ENCODE measurements at regions not wholly inside any gene's neighbourhood (a gene's known extent, or its start where the extent isn't known, plus 50 kb on each side); places are given as distances from the start of the nearest gene placed in this dataset.

DNA sequence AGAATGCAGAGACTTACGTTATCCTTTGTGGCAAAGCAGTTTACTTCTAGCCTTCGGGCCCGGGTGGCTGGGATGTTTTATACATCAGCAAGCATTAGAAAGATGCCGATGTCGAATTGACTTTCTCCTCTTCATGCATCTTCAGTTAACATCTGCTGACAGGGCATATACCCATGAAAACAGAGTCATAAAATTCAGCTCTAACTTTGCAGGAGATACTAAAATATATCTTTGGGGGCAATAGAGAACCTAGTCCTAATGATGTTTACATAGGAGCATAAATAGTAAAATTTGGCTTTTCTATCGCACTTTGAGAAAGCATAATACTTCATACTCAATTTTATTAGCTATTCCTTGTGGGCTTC lies 247.9 kb downstream of the PRELID2 start:
- intact Hi-C loops (cut with DNase I): no loop called here
- no peak for DNase-seq (ENCODE audit: low spot score)

DNA sequence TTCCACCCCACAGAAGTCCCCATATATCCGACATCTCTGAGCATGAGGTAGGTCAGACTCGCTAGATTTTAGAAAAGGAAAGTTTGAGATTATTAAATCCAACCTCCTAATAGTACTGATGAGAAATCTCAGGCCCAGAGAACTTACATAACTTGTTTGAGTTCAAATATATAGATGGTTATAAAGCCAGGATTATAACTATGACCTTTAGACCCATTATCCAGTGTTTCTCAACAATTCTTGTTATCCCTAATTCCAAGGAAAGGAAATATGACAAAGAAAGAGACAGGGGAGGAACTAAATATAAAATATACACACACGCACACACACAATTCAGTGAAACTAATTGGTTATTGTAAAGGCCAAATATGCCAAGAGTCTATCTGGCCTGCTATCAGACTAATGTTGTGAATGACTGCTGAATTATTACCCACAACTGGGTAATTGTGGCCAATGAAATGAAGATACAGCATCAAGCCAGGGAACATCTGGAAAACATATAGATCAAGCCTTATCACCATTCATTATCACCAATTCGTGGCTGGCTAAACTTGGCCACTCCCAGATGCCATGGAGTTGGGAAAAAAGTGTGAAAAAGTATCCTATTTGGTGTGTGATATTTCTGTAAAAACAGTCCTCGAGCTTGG lies 248.4 kb downstream of the PRELID2 start:
- DNase-seq (ENCODE audit: low spot score): no peak
- intact Hi-C loops (cut with DNase I): no loop called here

DNA sequence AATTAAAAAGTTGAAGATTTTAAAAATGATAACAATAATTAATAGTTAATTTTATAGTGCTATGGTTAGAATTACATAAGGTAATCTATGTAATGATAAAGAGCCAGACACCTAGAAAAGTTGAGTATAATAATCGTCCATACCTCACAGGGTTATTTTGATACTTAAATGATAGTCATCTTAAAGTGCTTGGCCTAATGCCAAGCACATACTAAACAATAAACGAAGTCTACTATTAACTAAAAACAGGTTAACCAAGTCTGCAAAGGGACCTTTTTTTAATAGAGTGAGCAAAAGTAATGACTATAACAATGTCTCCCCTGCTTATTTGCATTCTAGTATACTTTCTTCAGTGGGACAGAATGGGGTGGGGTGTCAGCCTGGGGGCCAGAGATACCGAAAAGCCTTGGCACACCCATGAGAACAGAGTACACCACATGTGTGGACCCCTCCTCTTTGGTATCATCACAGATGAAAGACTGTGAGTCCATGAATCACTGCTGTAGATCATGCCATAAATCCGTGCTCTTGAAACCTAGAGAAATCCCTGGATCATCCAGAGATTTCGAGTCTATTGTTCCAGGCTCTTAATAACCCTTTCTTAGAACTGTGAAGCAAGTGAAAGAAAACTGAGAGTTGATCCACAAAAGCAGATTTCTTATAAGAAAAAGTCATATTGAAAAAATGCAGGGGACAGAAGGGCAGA lies 249.5 kb downstream of the PRELID2 start:
- no peak for DNase-seq (ENCODE audit: low spot score)
- intact Hi-C loops (cut with DNase I): no loop called here

DNA sequence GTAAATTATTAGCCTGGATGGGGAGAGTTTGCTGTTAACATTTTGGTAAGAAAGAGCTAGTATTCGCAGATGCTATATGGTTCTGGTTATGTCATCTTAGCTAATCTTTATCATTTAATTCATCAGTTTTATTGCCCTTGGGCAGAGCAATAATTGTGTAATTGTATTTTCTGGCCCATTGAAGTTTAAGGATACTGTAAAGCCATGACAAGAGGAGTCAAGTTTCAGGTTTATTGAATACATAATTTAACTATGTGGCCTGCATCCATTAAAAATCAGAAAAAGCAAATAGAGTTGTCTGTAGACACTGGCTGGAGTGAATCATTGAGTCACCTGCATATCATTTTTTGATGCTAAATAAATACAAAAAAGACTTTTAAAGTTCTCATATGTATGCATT lies 255.8 kb downstream of the PRELID2 start:
- intact Hi-C loops (cut with DNase I): no loop called here
- DNase-seq (ENCODE audit: low spot score): no peak

DNA sequence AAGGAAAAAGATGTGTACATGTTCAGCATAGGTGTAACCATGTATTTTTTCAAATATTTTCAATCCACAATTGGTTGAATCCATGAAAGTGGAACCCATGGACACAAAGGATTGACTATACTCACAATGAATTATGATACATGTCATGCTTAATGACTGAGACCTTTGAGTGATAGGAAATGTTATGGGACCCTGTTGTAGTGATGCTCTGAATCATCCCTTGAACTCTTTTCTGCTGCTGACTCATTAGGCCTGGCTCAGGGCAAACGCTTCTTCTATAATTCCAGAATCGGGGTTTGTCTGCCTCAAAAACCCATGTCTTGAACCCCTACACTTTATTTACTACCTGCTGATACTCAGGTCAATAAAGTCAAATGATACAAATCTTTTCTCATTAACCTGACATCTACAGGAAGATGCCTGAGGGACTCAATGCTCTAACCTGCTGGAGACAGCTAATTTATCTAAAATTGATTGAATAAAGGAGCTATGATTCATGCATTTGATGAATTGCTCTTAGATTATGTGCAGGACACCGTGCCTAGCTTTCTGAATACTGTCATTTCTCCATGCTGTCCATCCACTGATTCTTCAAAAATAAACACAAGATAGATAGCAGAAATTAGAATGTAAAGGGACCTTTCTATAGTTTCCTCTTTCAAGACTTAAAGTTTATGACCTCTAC lies 260.1 kb downstream of the PRELID2 start:
- intact Hi-C loops (cut with DNase I): no loop called here
- DNase-seq (ENCODE audit: low spot score): no peak

DNA sequence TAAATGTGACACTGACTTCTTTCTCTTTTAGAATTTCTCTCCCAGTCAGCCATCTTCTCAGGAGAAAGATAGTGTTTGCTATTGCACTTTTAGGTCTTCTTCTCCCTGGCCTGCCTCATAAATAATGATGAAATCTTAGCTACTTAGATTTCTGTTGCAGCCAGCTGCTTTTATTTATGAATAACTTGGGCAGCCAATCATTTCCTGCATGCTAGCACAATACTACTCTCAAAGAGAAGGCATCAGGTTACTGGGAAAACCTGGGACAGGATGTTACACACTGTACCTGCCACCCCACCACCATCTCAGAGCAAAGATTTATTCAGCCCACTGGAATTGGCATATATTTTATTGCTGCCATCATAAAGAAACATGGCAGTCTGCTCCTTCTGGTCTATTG lies 266.6 kb downstream of the PRELID2 start:
- intact Hi-C loops (cut with DNase I): no loop called here
- no peak for DNase-seq (ENCODE audit: low spot score)

DNA sequence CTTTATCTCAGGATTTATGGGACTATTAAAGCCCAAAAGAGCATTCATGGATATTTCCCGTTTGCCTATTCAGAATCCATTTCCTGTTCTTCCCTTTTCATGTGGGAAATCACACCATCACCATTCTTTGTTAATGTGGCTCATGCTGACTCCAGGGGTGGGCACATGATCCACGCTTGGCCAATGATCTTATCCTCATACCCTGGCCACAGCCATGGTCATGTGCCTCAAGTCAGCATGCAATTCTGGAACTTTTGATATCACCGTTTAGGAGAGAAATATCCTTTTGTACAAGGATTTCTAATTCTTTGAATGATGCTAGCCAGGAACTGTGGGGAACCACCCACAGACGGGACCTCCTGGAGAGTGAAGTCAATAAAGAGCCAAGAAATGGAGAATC lies 272.2 kb downstream of the PRELID2 start:
- DNase-seq (ENCODE audit: low spot score): no peak
- intact Hi-C loops (cut with DNase I): no loop called here

DNA sequence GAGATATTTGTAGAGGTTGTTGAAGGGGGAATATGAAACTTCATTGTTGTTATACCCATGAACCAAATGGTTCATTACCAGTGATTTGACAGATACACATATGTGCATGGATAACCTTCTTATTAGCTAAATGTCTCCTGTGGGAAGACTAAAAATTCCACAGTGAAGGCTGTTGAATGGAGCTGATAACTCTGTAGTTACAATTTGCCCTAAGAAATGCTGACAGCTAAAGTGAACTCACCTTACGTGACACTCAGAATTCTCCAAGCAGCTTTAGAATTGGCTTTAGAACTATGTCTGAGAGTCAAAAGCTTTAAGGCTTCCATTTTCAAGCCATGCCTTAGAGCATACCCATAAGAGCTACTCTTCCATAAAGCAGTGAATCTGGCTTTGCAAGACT lies 276.9 kb downstream of the PRELID2 start:
- intact Hi-C loops (cut with DNase I): no loop called here
- DNase-seq (ENCODE audit: low spot score): no peak

DNA sequence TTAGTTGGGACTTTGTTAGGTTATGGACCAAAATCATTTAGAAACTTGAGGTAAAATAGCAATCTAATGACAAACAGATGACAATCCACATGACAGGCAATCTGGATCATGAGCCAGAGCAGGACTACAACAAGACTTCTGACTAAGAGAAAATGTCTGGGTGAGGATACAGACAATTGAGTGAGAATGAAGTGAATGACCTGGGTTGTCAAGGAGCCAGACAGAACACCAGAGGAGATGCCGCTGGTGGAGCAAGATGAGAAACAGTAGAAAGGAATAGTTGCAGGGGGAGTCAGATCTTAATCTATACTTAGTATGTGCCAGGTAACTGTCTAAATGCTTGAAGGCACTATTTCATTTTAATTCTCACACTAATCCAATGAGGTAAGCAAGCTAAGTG lies 277.8 kb downstream of the PRELID2 start:
- DNase-seq (ENCODE audit: low spot score): no peak
- intact Hi-C loops (cut with DNase I): no loop called here

DNA sequence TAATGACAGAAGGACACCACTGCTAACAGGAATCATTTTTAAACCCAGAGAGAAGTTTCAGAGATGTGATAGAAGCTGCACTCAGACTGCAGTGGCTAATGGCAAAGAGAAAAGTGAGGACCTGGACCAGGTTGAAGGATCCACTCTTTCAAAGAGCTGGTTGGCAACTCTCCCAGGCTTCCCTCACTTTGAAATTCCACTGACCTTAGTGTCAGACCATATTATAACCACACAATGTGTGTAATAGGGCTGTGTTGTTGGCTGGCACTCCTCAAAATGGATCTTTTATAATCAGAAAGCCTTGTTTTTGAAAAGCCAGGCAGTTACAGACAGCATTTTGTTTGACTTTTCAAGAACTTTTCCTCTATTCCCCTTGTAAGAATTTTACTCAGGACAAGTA lies 280.7 kb downstream of the PRELID2 start:
- no peak for DNase-seq (ENCODE audit: low spot score)
- intact Hi-C loops (cut with DNase I): no loop called here

DNA sequence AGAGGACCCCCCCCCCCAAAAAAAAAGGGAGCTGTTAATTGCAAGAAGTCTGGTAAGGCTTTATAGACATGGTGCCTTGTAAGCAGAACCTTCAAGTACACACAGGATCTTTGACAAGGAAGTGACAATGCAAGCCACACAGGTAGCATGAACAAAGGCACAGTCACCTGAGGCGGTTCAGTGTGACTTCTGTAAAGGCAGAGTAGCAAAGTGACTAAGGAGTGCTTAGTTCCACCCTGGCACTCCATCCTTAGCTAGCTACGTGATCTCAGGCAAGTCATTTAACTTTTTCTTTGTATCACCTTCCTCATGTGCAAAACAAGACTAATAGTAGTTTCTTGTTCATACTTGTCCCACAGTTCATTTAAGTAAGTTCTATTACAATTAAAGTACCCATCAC lies 282.0 kb downstream of the PRELID2 start:
- intact Hi-C loops (cut with DNase I): no loop called here
- DNase-seq (ENCODE audit: low spot score): no peak

DNA sequence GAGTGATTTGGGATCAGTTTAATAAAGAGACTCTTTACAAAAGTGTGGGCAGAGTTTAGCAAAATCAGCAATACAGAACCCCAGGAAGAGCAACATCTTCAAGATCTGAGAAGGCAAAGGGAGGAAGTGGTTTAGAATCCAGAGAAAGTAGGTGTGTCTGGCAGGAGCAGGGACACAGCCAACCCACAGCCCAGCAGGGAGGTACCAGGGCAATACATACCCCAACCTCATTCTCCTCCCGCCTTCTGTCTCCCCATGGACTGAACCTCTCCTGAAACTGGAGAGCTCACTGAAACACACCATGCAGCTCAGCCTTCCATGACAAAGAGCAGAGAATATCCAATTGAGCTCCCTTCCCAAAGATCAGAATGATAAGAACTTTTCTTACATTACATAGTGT lies 283.4 kb downstream of the PRELID2 start:
- intact Hi-C loops (cut with DNase I): no loop called here
- no peak for DNase-seq (ENCODE audit: low spot score)

DNA sequence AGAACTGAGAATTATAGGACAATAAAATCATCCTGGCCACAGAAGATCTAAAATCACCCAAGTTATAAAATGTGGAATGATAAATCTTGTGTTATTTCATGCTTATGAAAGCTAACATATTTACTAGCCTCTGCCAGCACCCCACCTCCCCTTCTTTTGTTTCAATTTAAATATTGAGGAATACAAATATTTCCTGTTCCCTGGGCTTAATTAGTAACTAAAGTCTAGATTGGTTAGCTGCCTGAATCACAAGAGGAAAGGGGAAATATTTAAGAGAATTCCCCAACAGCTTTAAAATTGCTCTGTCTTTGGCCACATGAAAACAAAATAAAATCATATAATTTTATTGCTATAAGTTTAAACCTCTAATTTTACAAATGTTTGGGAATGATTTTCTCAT lies 287.0 kb downstream of the PRELID2 start:
- intact Hi-C loops (cut with DNase I): no loop called here
- no peak for DNase-seq (ENCODE audit: low spot score)

DNA sequence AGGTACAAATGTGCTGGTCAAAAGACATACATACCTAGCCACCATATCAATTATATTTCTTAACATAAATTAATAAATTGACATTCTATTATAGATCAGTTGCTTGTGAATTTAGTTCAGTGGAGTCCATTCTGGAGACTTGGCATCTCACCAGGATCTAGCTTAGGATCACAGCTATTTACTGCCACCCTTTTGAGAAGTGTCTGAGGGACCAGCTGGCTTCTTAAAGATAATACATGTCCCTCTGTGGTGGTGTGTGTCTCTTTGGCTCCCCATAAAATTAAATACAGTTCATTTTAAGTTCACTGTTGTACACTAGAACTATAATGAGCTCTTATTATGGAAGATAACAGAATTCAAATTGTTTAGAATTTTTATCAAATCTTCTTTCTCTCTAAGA lies 290.7 kb downstream of the PRELID2 start:
- DNase-seq (ENCODE audit: low spot score): no peak
- intact Hi-C loops (cut with DNase I): no loop called here

DNA sequence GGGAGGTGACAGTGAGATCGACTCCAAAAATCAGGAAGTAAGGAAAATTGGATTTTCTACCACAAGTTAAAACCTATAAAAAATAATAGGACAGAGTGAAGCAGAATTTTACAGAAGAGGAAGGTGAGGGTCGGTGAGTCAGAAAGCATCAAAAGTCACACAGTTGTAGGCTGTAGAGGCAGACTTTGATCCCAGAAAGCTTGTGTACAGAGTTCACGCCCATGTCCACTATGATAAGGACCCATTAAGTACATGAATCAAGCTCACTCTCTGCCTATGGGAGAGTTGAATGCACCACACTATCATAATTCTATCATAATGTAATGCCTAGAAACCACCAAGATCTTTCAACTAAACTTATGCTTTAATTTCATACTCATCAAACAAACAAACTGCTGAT lies 291.2 kb downstream of the PRELID2 start:
- intact Hi-C loops (cut with DNase I): no loop called here
- DNase-seq (ENCODE audit: low spot score): no peak

DNA sequence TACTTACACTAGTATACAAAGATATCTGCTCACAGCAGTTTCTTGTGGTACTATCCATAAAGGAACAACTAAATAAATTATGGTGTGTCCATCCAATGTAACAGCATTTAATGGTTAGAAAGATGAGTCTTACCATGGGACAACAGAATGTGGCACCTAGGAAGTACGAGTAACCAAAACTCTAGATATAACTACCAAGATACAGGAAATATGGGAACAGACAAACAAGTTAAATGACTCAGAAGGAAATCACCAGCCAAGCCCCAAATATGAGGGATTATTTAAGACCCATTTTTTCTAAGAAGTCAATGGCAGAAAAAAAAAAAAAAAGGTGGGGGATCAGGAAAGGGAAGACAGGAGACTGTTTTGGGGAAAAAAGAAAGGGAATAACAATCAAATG lies 294.8 kb downstream of the PRELID2 start:
- intact Hi-C loops (cut with DNase I): no loop called here
- no peak for DNase-seq (ENCODE audit: low spot score)

DNA sequence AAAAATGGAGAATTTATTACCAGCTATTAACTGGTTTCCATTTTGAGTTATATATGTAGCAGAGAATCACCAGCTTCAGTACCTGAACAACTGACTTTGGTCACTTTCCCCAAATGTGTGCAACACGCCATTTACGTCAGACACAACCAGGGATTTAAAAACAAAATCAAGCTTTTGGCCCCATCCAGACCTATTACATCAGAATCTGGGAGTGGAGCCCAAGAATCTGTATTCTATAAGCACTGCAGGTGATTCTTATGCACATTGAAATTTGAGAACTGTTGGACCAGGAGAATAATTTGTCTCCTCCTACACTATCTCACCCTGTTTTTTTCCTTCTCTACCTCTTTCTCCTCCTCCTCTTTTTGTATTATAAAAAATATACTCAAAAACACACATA lies 295.9 kb downstream of the PRELID2 start:
- intact Hi-C loops (cut with DNase I): no loop called here
- DNase-seq (ENCODE audit: low spot score): no peak

DNA sequence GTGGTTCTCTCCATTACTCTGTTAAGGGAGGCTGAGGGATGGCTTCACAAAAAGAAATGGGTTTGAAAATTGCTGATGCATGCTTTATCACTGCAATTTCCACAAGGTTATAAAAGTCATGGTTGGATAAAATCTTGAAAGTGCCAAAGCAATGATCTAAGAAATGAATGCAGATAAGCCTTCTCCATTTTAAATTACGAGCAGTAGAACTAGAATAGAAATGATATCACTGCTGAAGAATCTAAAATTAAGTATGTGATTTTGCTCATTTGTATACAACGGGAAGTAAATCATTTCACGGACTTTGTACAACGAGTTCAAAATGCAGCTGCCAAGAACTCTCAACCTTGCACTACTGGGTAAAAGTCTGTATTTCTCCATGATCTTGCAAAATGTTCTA lies 299.0 kb downstream of the PRELID2 start:
- intact Hi-C loops (cut with DNase I): no loop called here
- no peak for DNase-seq (ENCODE audit: low spot score)

DNA sequence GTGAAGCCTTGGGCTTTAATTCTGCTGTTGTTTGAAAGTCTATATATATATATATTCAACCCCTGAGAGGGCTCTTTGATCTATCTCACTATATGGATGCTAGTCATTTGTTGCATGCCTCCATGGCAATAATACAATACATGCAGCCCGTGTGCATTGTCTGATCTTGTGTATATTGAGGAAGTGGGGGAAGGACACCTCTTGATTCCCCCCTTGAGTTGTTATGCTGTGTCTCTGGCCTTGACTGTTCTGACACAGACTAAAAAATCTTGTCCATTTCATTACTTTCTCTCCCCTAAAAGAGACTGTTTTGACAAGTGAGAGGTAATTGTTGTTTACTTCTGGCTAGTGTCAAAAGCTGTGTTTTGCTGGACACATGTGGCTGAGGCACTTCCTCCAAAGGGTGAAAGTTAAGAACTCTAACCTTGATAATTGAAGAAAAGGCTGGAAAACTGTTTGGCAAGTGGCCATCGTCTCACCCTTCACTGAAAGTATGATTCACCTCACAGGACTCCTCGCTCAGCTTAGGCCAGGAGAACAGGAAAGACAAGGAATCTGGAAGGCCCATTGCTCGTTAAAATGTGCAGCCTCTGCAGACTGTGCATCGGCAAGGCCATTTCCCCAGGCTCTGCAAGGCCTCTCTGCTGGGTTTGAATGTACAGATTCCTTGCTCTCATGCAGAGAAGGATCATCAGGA lies 304.0 kb downstream of the PRELID2 start:
- intact Hi-C loops (cut with DNase I): no loop called here
- no peak for DNase-seq (ENCODE audit: low spot score)

DNA sequence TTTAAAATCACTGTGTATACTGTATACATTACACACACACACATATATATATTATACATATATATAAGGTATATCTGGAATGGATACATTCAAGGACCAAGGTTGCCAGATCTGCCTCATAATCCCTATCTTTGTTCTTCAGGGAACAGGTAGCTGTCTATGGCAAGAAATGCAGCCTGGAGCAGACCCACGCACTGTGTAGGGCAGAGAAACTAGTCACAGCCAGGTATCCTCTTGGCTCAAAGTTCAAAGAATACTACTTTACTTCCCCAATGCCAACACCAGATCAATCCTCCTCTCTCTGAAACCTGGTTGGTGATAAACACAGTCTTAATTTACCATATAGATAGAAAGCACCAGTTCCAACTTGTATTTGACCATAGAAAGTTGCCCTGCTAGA lies 313.6 kb downstream of the PRELID2 start:
- no peak for DNase-seq (ENCODE audit: low spot score)
- intact Hi-C loops (cut with DNase I): no loop called here

DNA sequence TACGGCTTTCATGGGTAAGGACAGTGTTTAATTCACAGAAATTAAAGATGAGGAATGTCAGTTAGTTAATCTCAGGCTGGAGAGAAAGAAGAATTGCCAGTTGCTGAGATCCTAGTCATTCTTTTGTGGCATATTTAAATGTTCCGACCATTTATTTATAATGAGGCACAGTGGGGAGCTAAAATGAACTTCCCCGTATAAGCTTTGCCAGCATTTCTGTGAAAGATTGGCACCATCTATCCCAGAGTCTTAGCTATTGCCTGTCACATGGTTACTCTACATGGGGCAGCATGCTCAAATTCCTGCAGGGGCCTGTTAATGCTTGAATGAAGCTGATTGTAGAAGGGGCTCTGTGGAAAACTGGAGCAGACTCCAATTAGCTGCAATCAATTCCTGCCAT lies 314.1 kb downstream of the PRELID2 start:
- DNase-seq (ENCODE audit: low spot score): no peak
- intact Hi-C loops (cut with DNase I): no loop called here
